Osteoblast (primary cell): ENCODE measurements at regions not wholly inside any gene's neighbourhood (a gene's known extent, or its start where the extent isn't known, plus 50 kb on each side); places are given as distances from the start of the nearest gene placed in this dataset.

Experiments used
- DNase-seq: peaks from one replicate; pipeline ENCODE4 v3.0.0; 2011; ENCODE audit warnings: low spot score, mixed read lengths; ENCODE audit not compliant: insufficient read length; ENCODE audit errors: missing footprints
- H2AFZ ChIP-seq: 2 replicates; pipeline ENCODE4 v1.6.0; 2011; ENCODE audit warnings: mild to moderate bottlenecking, low read length
- H3K27ac ChIP-seq: 2 replicates; pipeline ENCODE4 v1.5.1; 2011; ENCODE audit warnings: mild to moderate bottlenecking, low read depth, low read length, moderate library complexity
- H3K27me3 ChIP-seq: 2 replicates; pipeline ENCODE4 v1.6.0; 2012; ENCODE audit warnings: mild to moderate bottlenecking, control low read depth, inconsistent platforms, low read length, moderate library complexity; ENCODE audit not compliant: insufficient read depth
- H3K36me3 ChIP-seq: 2 replicates; pipeline ENCODE4 v1.5.1; 2011; ENCODE audit warnings: mild to moderate bottlenecking, low read length, control low read depth, moderate library complexity; ENCODE audit not compliant: insufficient read depth
- H3K4me1 ChIP-seq: 2 replicates; pipeline ENCODE4 v1.5.1; 2011; ENCODE audit warnings: mild to moderate bottlenecking, low read length, control low read depth, moderate library complexity; ENCODE audit not compliant: insufficient read depth
- H3K4me2 ChIP-seq: 2 replicates; pipeline ENCODE4 v1.6.0; 2011; ENCODE audit warnings: mild to moderate bottlenecking, low read length; ENCODE audit not compliant: insufficient read depth
- H3K4me3 ChIP-seq: fragments of 200-600 bp; sonication (generic); 3 replicates; pipeline ENCODE4 v1.5.1; 2012; ENCODE audit warnings: mild to moderate bottlenecking, low read length, inconsistent platforms; ENCODE audit not compliant: insufficient read depth
- H3K79me2 ChIP-seq: 2 replicates; pipeline ENCODE4 v1.6.0; 2012; ENCODE audit warnings: mild to moderate bottlenecking, low read length, control low read depth, inconsistent platforms; ENCODE audit not compliant: insufficient read depth
- H3K9me3 ChIP-seq: 2 replicates; pipeline ENCODE4 v1.5.1; 2011; ENCODE audit warnings: low read depth, low read length, control low read depth
- H4K20me1 ChIP-seq: 2 replicates; pipeline ENCODE4 v1.6.0; 2012; ENCODE audit warnings: mild to moderate bottlenecking, low read length, control low read depth; ENCODE audit not compliant: insufficient read depth
- TF ChIP-seq, protein P1 (sequence below): IDR thresholded peaks from 2 replicates; pipeline ENCODE4 v1.5.1; 2011; ENCODE audit warnings: mild to moderate bottlenecking, low read depth, low read length, moderate library complexity; ENCODE audit errors: extremely low read depth

DNA sequence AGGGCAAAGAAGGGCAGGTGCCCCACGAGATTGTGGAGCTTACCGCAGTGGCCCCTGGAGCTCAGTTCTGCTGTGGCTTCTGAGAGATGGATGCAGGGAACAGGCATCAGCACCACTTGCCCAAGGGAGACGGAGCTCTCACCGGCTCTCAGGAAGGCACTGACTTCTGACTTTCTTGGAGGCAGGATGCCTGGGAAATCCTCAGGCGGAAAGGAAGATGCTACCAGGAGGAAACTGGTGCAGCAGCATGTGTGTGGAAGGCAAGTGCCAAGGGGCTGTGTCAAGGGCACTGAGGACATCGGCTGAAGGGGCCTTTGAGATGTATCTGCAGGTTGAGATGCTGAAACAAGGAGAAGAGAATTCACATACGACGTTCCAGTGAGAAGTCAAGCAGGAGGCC lies 64.0 kb downstream of the FOXA2 start:
- no peaks in the 10 kb centered on the region for H3K4me1 ChIP-seq
- H3K9me3 ChIP-seq, result no peaks in the 10 kb centered on the region
- H4K20me1 ChIP-seq, result no peaks in the 10 kb centered on the region
- no peak overlapping the region for H3K4me3 ChIP-seq
- H3K79me2 ChIP-seq, result no peaks in the 10 kb centered on the region
- TF ChIP-seq, protein P1, sequence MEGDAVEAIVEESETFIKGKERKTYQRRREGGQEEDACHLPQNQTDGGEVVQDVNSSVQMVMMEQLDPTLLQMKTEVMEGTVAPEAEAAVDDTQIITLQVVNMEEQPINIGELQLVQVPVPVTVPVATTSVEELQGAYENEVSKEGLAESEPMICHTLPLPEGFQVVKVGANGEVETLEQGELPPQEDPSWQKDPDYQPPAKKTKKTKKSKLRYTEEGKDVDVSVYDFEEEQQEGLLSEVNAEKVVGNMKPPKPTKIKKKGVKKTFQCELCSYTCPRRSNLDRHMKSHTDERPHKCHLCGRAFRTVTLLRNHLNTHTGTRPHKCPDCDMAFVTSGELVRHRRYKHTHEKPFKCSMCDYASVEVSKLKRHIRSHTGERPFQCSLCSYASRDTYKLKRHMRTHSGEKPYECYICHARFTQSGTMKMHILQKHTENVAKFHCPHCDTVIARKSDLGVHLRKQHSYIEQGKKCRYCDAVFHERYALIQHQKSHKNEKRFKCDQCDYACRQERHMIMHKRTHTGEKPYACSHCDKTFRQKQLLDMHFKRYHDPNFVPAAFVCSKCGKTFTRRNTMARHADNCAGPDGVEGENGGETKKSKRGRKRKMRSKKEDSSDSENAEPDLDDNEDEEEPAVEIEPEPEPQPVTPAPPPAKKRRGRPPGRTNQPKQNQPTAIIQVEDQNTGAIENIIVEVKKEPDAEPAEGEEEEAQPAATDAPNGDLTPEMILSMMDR, result no peak
- DNase-seq, result no peak
- H3K4me2 ChIP-seq, result no peak overlapping the region
- H3K27me3 ChIP-seq, result no peaks in the 10 kb centered on the region
- H3K27ac ChIP-seq, result no peak overlapping the region
- no peak overlapping the region for H2AFZ ChIP-seq
- no peaks in the 10 kb centered on the region for H3K36me3 ChIP-seq

GRCh38 chr20:22515264-22515663 lies 69.1 kb downstream of the FOXA2 start:
- H3K36me3 ChIP-seq, result no peaks in the 10 kb centered on the region
- H3K4me1 ChIP-seq, result no peaks in the 10 kb centered on the region
- H3K27ac ChIP-seq, result no peak overlapping the region
- H3K79me2 ChIP-seq, result no peaks in the 10 kb centered on the region
- no peak overlapping the region for H3K4me3 ChIP-seq
- H3K9me3 ChIP-seq, result no peaks in the 10 kb centered on the region
- no peak overlapping the region for H3K4me2 ChIP-seq
- TF ChIP-seq, protein P1, result no peak
- no peak overlapping the region for H2AFZ ChIP-seq
- no peaks in the 10 kb centered on the region for H4K20me1 ChIP-seq
- H3K27me3 ChIP-seq, result no peaks in the 10 kb centered on the region
- DNase-seq, result no peak

GRCh38 chr20:22513574-22513973 lies 70.8 kb downstream of the FOXA2 start:
- Histone ChIP-seq H4K20me1 (no peaks in the 10 kb centered on the region), H3K4me2 (no peak overlapping the region), H2AFZ (no peak overlapping the region), H3K4me3 (no peak overlapping the region), H3K9me3 (no peaks in the 10 kb centered on the region), H3K79me2 (no peaks in the 10 kb centered on the region), H3K27ac (no peak overlapping the region), H3K27me3 (no peaks in the 10 kb centered on the region), H3K4me1 (no peaks in the 10 kb centered on the region), H3K36me3 (no peaks in the 10 kb centered on the region)
- TF ChIP-seq, protein P1, result no peak
- DNase-seq, result no peak

GRCh38 chr20:22512911-22513489 lies 71.4 kb downstream of the FOXA2 start:
- H3K27me3 ChIP-seq, result no peaks in the 10 kb centered on the region
- H3K27ac ChIP-seq, result no peak overlapping the region
- no peaks in the 10 kb centered on the region for H4K20me1 ChIP-seq
- no peaks in the 10 kb centered on the region for H3K36me3 ChIP-seq
- H3K9me3 ChIP-seq, result no peaks in the 10 kb centered on the region
- H2AFZ ChIP-seq, result no peak overlapping the region
- no peaks in the 10 kb centered on the region for H3K4me1 ChIP-seq
- DNase-seq, result no peak
- no peaks in the 10 kb centered on the region for H3K79me2 ChIP-seq
- no peak overlapping the region for H3K4me2 ChIP-seq
- no peak overlapping the region for H3K4me3 ChIP-seq
- TF ChIP-seq, protein P1, result no peak
